ENCODE measurements at regions not wholly inside any gene's neighbourhood (a gene's known extent, or its start where the extent isn't known, plus 50 kb on each side); places are given as distances from the start of the nearest gene placed in this dataset.

DNA sequence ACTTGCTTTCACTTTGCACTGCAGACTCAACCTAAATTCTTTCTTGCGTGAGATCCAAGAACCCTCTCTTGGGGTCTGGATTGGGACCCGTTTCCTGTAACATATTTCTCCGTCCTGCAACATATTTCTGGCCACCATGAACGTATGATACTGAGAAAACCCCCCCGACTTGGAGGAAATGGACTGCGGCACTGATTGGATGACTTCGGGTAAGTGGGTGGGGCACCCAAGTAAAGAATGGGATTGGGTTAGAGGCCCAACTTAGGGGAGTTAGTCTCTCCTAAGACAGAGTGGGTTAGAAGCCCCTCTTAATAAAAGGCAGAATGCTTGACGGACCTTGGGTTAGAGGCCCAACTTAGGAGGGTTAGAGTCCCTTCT is 690.4 kb downstream of the UQCRFS1 start:
- DNase-seq = no peak

GRCh38 chr19:28521614-28522544 is 691.1 kb downstream of the UQCRFS1 start:
- DNase-seq = no peak

GRCh38 chr19:28520998-28521568 is 691.9 kb downstream of the UQCRFS1 start:
- DNase-seq = no peak

DNA sequence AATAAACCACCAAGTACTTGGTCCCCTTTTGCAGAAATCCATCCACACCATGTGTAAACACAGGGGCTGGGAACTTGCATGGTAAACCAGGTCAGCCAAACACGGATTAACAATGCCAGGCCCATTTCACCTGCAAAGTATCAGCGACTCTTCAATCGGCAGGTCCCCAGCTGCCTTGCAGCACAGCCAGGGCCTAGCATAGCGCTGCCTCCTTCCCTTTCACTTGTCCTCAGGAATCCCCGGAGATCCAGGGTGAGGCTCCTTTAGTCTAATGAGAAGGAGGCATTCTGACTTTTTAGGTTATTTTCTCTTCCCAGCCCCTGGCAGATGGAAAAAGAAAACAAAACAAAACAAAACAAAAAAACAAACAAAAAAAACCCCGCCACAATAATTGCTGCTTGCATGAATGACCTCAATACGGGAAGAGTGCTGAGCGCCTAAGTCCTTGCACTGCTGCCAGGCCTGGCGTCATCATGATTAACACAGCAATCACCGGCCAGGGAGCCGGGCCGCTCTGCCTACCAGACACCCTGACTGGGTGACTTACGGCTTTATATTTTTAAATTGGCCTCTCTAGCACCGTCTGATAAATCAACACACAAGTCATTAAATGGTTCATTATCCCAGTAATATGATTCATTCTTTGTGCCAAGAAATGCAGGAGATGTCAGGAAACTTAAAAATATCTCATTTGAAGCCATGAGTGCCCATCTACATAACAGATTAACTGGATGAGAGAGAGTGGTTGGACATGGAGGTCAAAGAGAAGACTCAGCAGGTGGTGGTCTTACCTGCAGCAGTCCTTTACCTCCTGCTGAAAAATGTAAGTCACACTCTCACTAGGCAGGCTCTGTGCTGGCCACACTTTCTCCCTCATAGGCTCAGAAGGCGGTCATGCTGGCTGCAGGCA is 692.7 kb downstream of the UQCRFS1 start:
- no peak for DNase-seq

DNA sequence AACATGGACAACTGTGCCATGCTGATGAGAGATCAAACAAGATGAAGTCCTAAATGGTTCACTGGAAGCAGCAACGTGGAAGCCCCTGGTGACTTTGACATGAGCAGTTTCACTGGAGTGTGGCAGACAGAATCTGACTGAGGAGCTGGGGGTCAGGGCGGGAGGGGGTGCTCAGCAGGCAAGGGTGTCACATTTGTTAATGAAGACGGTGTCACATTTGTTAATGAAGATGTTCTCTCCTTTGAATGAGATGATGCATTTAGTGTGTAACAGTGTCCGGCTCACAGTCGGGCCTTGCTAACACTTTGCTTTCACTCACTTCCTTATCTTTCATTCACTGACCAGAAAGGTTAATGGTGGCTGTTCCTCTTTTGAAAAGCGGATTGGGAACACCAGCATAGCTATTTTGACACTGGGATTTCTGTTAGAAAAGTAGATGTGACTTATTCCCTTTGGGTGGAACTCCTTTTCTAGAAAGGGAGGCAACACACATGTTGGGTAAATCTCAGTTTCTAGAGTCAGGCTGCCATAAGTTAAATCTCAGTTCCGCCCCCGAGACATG is 693.7 kb downstream of the UQCRFS1 start:
- DNase-seq = no peak

- no peak for DNase-seq
Observed at GRCh38 chr19:28516415-28516872, 696.5 kb downstream of the UQCRFS1 start.

DNA sequence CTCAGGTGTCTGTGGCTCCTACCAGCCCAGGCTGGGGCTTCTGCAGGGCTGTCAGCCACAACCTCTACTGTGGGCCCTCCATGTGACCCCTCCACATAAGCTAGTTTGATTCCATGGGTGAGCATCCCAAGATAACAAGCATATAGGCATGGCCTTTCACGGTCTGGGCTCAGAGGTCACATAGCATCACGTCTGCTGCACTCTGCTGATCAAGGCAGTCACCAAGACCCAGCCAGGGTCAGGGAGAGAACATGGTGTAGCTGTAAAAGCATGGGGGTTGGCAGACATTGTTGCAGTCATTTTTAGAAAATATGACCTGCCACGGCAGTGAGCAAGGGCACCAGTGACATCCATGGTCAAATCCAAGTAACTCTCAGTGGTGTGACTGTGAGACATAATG is 698.8 kb downstream of the UQCRFS1 start:
- DNase-seq = no peak

- DNase-seq = no peak
Observed at GRCh38 chr19:28511655-28512054, 701.3 kb downstream of the UQCRFS1 start.

- DNase-seq = no peak
Observed at GRCh38 chr19:28509079-28509895, 703.7 kb downstream of the UQCRFS1 start.

- DNase-seq = no peak
Observed at GRCh38 chr19:28508666-28509065, 704.3 kb downstream of the UQCRFS1 start.

- DNase-seq = no peak
Observed at GRCh38 chr19:28505933-28506332, 707.0 kb downstream of the UQCRFS1 start.

GRCh38 chr19:28505134-28505533 is 707.8 kb downstream of the UQCRFS1 start:
- DNase-seq = no peak

- no peak for DNase-seq
Observed at GRCh38 chr19:28504727-28505126, 708.2 kb downstream of the UQCRFS1 start.

GRCh38 chr19:28504139-28504538 is 708.8 kb downstream of the UQCRFS1 start:
- no peak for DNase-seq

DNA sequence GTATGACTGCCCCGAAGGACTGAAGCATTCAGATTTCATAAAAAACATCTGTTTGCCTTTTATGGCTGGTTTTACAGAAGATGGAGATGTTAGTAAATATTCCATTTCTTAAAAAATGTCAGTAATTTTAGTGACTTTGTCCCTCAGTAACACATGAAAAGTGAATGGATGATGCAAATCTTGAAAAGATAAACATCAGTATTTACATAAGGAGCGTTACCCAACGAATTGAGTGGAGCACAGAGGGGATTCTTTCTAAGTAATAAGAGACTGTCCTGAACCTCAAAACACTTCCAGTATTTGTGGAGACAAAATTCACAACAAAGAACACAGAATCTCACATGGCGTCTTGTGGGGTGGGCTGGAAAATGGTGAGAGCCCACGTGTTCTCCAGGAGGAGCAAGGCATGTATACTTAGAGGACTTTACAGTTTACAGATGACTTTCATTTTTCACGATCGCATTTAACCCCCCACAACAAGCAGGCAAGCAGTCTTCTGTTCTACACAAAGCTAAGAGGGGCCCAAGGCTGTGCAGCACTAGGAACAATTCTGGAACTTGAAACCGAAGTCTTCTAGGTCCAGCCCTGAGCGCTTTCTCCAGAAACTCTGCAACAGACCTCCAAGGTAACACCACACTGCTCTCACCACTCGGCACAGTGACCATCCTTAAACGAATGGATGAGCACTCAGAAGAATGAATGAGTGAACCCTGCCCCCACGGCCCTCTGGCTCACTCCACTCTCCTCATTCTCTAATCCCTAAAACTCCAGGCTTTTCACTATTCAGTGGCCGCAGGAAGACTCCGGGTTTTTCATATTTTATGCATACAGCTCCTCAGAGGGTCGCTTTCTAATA is 709.8 kb downstream of the UQCRFS1 start:
- no peak for DNase-seq

DNA sequence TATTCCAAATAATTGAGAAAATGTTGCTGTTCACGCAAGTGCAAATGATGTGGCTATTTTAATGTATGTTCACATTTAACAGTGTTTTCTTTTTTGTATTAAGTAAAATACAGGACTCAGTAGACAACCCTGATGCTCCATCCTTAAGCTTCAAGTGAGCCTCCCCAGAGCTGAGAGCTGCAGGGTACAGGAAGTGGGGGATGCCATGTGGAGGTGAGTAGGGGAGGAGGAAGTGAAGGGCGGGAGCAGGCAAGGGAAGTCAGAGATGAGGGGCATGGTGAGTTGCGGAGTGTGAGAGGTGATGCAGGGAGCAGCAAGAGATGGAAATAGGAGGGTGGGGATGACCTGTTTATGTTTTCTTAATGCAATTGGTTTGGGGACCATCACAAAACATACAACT is 711.0 kb downstream of the UQCRFS1 start:
- DNase-seq = no peak

- no peak for DNase-seq
Observed at GRCh38 chr19:28500982-28501630, 711.8 kb downstream of the UQCRFS1 start.

GRCh38 chr19:28500296-28500695 is 712.7 kb downstream of the UQCRFS1 start:
- no peak for DNase-seq

DNA sequence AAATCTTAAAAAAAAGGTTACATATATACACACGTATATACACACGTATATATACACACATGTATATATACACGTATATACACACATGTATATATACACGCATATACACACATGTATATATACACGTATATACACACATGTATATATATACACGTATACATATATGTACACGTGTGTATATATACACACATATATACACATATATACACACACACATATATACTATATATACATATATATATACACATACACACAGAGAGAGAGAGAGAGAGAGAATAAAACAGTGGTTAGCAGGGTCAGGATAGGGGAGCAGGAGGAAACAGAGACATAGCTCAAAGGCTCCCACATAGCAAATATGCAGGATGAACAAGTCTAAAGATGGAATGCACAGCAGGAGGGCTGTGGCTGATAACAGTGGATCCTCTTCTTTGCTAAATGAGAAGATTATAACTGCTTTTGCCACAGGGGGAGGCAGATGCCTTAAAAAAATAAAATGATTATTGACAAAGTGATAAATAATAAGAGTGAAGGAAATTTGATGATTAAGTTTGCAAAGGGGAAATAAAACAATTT is 714.5 kb downstream of the UQCRFS1 start:
- no peak for DNase-seq

DNA sequence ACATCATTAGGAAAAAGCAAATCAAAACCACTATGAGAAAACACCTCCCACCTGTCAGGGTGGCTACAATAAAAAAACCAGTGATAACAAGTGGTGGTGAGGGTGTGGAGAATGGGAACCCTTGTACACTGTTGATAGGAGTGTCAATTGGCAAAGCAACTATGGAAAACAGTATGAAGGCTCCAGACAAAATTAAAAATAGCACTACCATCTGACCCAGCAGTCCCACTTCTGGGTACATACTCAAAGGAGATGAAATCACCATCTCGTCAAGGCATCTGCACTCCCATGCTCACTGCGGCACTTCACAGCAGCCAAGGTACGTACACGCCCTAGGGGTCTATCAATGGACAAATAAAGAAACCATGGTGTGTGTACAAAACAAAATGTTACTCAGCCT is 715.1 kb downstream of the UQCRFS1 start:
- no peak for DNase-seq

Measured in COR-L47 (cell line).